Left ventricle myocardium superior (tissue), 1 donor: ENCODE measurements at regions not wholly inside any gene's neighbourhood (a gene's known extent, or its start where the extent isn't known, plus 50 kb on each side); places are given as distances from the start of the nearest gene placed in this dataset.
"Not testable (repeated sequence)": the region's sequence is repeated elsewhere in the genome, so short reads cannot be mapped to it uniquely, and the experiment has no call there.

Experiments
- ATAC-seq: fragments of 200-7000 bp; cut with Tn5 transposase; one replicate; pipeline ENCODE4 v1.9.1; 2020; ENCODE audit warnings: mild to moderate bottlenecking, moderate library complexity
- DNase-seq: peaks from one replicate; pipeline ENCODE4 v3.0.0-alpha.2; 2020
- intact Hi-C: fragments of 100-400 bp; cut with micrococcal nuclease; formaldehyde crosslinking; loops from one replicate; pipeline ENCODE4 v1.11.0; 2022
- donor health status: DM: no; HTN: yes; CAD: no; lungs with severe emphysema.

DNA sequence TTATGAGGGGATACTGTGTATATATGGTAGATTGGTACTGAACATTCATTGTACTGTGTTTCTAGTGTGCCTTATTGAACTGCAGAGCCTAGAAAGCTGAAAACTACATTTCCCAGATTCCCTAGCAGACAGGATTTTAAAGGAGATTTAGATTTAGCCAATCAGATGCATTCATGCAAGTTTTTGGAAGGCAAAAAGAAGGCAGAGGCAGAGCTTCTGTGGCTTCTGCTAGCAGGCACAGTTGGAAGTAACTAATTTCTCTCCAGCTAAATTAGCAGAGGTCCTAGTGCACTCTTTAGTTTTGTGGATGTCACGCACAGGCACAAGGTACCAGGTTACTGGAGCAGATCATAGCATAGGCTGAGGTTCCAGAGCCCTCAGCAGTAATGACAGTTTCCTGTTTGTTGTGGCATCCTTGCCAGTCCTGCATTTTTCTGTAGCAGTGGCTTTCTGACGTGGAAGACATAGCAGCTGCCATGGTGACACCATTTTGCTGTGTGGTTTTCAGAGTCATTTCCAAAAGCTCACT lies 83.7 kb upstream of the CCDC71L start:
- DNase-seq, result no peak
- no peak for ATAC-seq
- intact Hi-C loops, result no loop called here

DNA sequence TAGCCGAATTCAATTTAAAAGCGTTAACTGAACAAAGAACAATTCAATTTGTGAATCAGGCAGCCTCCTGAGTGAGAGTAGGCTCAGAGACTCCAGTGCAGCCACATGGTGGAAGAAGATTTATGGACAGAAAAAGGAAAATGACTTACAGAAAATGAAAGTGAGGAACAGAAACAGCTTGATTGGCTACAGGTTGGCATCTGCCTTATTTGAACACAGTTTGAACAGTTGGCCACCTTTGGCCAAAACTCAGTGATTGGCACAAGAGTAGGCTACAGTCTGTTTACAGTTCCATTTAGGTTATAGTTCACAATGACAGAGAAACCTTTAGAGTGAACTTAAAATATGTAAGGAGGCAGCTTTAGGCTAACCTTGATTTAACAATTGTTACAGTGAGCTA lies 86.3 kb upstream of the CCDC71L start:
- intact Hi-C loops, DNase-seq, ATAC-seq: not testable (repeated sequence)

GRCh38 chr7:106747804-106748203 lies 86.8 kb upstream of the CCDC71L start:
- DNase-seq (no peak), ATAC-seq (no peak)
- intact Hi-C loops, result no loop called here

DNA sequence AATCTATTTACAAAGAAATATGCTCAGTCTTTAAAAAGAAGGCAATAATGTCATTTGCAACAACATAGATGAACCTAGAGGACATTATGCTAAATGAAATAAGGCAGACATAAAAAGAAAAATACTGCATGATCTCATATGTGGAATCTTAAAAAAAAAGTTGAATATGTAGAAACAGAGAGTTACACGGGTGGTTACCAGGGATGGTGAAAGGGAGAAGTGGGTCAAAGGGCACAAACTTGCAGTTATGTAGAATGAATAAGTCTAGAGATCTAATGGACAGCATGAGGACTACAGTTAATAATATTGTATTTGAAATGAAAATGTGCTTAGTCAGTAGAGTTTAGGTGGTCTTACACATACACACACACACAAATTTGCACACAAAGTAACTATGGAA lies 88.2 kb upstream of the CCDC71L start:
- DNase-seq, result no peak
- ATAC-seq, result no peak
- intact Hi-C loops, result no loop called here

DNA sequence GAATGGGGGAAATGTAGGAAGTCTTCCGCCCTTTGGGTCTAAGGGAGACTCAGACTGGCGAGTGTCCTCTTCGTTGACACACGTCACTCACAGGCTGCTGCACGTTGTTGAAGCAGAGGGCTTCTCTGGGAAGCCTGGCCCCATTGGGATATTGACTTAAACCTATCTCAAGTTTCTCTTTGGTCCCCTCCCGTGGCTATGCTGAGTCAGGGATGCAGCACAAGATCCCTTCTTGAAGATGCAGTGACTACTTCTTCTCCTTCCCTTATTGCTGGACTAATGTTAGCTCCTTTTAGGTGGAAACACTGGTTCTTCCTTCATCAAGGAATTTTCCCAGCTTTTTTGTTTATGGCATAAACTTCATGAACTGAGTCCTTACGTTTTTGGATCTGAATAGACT lies 89.8 kb upstream of the CCDC71L start:
- intact Hi-C loops, result no loop called here
- DNase-seq (no peak), ATAC-seq (no peak)

DNA sequence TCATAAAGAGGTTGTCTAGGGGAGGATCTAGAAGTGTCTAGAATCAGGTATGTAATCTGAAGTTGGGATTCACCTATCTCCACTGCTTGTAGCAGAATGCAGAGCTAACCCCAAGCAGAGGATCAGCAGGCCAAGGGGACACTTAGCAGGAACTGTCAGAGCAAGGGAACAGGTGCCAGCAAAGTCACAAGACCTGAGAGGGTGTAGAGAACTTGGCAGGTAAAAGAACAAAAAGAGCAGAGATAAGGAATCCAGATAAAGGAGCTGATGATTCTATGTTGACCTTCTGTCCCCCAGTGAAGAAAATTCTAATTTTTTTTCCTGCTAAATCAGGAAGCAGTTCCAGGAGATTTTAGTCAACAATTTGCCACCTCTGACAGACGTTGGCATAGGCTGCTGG lies 91.4 kb upstream of the CCDC71L start:
- ATAC-seq, result peak; percentile 67
- intact Hi-C loops, result no loop called here

DNA sequence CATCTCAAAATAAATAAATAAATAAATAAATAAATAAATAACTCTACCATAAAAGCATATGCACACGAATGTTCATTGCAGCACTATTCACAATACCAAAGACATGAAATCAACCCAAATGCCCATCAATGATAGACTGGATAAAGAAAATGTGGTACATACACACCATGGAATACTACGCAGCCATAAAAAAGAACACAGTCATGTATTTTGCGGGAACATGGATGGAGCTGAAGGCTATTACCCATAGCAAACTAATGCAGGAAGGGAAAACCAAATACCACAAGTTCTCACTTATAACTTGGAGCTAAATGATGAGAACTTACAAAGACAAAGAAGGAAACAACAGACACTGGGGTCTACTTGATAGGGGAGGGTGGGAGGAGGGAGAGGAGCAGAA lies 94.1 kb upstream of the CCDC71L start:
- ATAC-seq, intact Hi-C loops, DNase-seq: not testable (repeated sequence)

More for the DNA sequence above, 91.4 kb upstream of the CCDC71L start:
- no peak for DNase-seq

DNA sequence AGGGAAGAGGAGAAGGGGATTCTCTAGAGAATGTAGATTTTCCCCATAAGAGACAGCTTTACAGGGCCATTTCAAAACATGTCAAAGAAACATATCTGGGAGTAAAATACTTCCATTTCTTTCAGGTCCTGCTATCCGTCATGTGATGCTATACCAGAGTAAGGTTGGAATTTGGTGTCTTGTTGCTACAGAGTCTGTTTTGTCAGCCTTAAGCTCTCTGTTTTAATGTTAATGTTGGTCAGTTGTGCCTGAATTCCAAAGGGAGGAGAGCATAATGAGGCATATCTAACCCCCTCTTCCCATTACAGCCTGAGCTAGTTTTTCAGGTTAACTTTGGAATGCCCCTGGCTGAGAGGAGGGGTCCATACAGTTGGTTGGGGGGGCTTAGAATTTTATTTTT lies 94.7 kb upstream of the CCDC71L start:
- intact Hi-C loops, result no loop called here
- DNase-seq (no peak), ATAC-seq (no peak)

GRCh38 chr7:106756071-106756470 lies 95.1 kb upstream of the CCDC71L start:
- intact Hi-C loops, result no loop called here
- ATAC-seq (no peak), DNase-seq (no peak)

DNA sequence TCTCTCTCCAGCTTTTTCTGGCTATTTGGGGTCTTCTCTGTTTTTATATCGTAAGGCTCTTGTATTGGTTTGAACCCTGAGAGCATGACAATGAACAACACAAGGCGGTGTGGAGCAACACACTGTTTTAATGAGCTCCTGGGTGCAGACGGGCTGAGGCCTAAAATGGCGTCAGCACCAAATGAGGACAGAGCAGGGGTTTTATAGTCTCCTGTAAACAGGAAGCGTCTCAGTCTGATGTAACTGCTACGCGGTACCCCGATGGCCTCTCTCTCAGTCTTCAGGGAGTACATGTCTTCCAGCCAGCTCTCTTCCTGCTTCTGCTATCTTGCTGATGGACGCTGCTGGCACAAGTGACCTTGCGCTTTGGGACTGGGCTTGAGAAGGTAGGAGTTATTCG lies 95.9 kb upstream of the CCDC71L start:
- DNase-seq, result no peak
- intact Hi-C loops, result no loop called here

DNA sequence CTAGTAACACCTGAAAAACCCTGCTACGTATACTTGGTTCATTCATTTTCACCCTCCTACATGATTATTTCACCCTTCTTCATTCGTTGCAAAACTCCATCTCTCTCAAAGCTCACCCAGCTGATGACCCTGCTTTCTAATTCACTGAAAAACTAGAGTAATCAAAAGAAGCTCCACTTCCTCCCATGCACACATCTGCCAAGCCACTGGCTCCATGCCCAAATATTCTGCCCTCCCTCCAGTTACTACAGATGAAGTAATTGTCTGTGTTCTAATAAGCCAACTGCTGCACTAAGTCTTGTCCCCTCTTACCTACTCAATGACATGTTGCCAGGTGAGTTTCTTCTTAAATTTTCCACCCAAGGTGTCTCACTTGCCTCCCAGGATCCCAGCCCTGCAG lies 96.9 kb upstream of the CCDC71L start:
- intact Hi-C loops, result no loop called here
- ATAC-seq (peak; percentile 26), DNase-seq (peak; percentile 38)

More for the DNA sequence above, 95.9 kb upstream of the CCDC71L start:
- no peak for ATAC-seq

GRCh38 chr7:106762845-106763244 lies 101.9 kb upstream of the CCDC71L start:
- ATAC-seq, intact Hi-C loops, DNase-seq: not testable (repeated sequence)

GRCh38 chr7:106763717-106764116 lies 101.4 kb upstream of the PIK3CG start:
- intact Hi-C loops, result no loop called here
- no peak for DNase-seq
- ATAC-seq, result no peak

GRCh38 chr7:106765727-106766355 lies 99.2 kb upstream of the PIK3CG start:
- ATAC-seq (peak; percentile 13), DNase-seq (no peak)
- intact Hi-C loops, result no loop called here

GRCh38 chr7:106766551-106766950 lies 98.5 kb upstream of the PIK3CG start:
- DNase-seq (no peak), ATAC-seq (no peak)
- intact Hi-C loops, result no loop called here

DNA sequence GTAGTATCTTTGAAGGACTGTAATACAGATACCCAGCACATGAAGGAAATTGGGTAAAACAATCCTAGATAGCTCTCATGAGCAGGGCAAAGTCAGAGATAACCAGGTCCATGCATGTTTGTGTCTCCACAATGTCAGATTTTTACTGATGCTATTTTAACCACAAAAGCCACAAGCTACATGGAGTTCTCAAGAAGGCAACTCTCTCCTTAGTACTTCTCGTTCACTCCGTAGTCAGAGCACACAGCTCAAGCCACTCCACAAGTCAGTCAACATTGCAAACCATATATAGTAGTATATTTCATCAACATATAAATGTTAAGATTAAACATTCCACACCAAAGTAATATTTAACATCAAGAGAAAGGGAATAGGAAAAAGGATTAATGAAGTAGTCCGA lies 98.0 kb upstream of the PIK3CG start:
- ATAC-seq (no peak), DNase-seq (no peak)
- intact Hi-C loops, result no loop called here

GRCh38 chr7:106767498-106768323 lies 97.4 kb upstream of the PIK3CG start:
- intact Hi-C loops, result no loop called here
- ATAC-seq (no peak), DNase-seq (no peak)

DNA sequence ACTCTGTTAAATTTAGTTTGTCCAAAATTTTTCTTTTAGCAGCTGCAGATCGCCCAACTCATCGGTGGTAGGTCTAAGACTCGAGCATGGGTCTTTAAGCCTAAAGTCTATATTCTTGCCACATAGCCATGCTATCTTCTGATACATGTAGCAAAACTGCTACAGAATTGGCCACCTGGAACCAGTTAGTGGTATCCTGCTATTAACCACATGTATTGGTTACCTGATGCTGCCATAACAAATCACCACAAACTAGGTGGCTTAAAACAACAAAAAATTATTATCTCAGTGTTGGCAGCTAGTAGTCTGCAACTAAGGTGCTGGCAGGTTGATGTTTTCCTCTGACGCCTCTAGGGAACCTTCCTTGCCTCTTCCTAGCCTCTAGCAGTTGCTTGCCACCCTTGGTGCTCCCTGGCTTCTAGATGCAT lies 96.7 kb upstream of the PIK3CG start:
- DNase-seq (no peak), ATAC-seq (no peak)
- intact Hi-C loops, result no loop called here

GRCh38 chr7:106770191-106770590 lies 94.9 kb upstream of the PIK3CG start:
- DNase-seq (no peak), ATAC-seq (no peak)
- intact Hi-C loops, result no loop called here

GRCh38 chr7:106772655-106773108 lies 92.4 kb upstream of the PIK3CG start:
- ATAC-seq (no peak), DNase-seq (no peak)
- intact Hi-C loops, result no loop called here
